Endothelial cell (in vitro differentiated cells): ENCODE measurements at regions not wholly inside any gene's neighbourhood (a gene's known extent, or its start where the extent isn't known, plus 50 kb on each side); places are given as distances from the start of the nearest gene placed in this dataset.

Source experiments
- DNase-seq: peaks from one replicate; pipeline ENCODE4 v3.0.0; 2021; ENCODE audit warnings: low spot score
- H3K27ac Mint-ChIP-seq: one replicate; pipeline ENCODE4 v1.8.0; 2021; ENCODE audit warnings: mixed read lengths, inconsistent platforms; ENCODE audit not compliant: unreplicated experiment
- H3K27me3 Mint-ChIP-seq: one replicate; pipeline ENCODE4 v1.8.0; 2021; ENCODE audit warnings: mild to moderate bottlenecking, moderate library complexity, mixed read lengths, inconsistent platforms; ENCODE audit not compliant: unreplicated experiment
- H3K36me3 Mint-ChIP-seq: one replicate; pipeline ENCODE4 v1.8.0; 2021; ENCODE audit warnings: mild to moderate bottlenecking, low read depth, mixed read lengths, inconsistent platforms; ENCODE audit not compliant: unreplicated experiment
- H3K4me1 Mint-ChIP-seq: one replicate; pipeline ENCODE4 v1.8.0; 2021; ENCODE audit warnings: mild to moderate bottlenecking, mixed read lengths, inconsistent platforms; ENCODE audit not compliant: unreplicated experiment
- H3K4me3 Mint-ChIP-seq: one replicate; pipeline ENCODE4 v1.8.0; 2021; ENCODE audit warnings: mild to moderate bottlenecking, mixed read lengths, inconsistent platforms; ENCODE audit not compliant: unreplicated experiment
- H3K9me3 Mint-ChIP-seq: one replicate; pipeline ENCODE4 v1.8.0; 2021; ENCODE audit warnings: mixed read lengths, inconsistent platforms; ENCODE audit not compliant: unreplicated experiment
- TF ChIP-seq, protein P1 (sequence below): fragments of 200-600 bp; sonication (generic); IDR thresholded peaks from one replicate; pipeline ENCODE4 v1.5.0; 2021; ENCODE audit warnings: antibody characterized with exemption; ENCODE audit not compliant: unreplicated experiment

DNA sequence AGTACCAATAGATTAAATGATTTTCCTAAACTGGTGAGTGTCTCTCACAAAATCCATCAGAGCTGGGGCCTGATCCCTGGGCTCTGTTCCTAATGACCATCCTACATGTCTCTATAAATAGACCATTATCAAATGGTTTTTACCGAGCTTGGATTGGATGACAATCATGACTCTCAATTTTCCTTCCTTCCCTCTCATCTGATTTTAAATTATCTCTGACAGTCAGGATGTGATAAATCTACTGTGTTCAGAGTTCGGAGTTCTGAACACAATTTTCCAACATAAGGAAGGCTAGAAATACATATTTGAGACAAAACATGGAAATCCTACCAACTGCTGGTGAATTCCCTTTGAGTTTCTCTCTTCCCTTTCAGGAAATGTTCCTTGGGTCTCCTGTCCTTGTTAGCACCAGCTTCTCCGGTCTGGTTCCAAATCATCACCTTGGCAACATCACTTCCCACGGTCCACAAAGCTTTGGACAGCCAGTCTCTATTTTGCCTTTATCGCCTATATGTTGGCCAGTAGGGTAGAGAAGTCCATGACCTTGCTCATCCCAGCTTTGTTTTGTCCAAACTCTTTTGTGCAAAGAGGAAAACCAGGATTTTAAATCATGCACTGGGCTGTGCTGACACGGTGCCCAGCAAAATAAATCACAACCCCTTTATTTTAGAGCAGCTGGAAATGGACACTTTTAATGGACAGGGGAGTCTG, 139.6 kb upstream of the ITGA6 start:
- Mint-ChIP-seq H3K4me1 (peaks cover 28% of the 10 kb centered on the region), H3K9me3 (no peaks in the 10 kb centered on the region), H3K27me3 (peaks cover 6% of the 10 kb centered on the region), H3K27ac (no peak overlapping the region), H3K36me3 (no peaks in the 10 kb centered on the region), H3K4me3 (no peak overlapping the region)
- TF ChIP-seq, protein P1, sequence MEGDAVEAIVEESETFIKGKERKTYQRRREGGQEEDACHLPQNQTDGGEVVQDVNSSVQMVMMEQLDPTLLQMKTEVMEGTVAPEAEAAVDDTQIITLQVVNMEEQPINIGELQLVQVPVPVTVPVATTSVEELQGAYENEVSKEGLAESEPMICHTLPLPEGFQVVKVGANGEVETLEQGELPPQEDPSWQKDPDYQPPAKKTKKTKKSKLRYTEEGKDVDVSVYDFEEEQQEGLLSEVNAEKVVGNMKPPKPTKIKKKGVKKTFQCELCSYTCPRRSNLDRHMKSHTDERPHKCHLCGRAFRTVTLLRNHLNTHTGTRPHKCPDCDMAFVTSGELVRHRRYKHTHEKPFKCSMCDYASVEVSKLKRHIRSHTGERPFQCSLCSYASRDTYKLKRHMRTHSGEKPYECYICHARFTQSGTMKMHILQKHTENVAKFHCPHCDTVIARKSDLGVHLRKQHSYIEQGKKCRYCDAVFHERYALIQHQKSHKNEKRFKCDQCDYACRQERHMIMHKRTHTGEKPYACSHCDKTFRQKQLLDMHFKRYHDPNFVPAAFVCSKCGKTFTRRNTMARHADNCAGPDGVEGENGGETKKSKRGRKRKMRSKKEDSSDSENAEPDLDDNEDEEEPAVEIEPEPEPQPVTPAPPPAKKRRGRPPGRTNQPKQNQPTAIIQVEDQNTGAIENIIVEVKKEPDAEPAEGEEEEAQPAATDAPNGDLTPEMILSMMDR: no peak
- no peak for DNase-seq

DNA sequence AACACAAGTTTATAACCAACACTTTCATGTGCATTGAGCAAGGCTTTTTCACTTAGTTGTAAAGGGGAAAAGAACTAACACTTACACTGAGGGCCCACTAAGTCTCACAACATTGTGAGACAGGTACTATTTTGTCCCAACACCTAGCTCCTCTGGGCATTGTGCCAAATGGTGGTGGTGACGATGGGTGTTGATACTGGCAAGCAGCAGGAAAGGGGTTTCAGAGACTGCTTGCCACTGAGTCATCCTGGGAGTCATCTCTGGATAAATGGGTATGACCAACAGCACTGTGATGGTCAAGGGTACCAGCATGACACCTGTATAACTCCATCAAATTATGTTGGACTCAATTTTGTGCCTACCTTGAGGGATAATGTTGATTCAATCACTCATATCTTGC, 138.8 kb upstream of the ITGA6 start:
- DNase-seq: no peak
- TF ChIP-seq, protein P1: no peak

DNA sequence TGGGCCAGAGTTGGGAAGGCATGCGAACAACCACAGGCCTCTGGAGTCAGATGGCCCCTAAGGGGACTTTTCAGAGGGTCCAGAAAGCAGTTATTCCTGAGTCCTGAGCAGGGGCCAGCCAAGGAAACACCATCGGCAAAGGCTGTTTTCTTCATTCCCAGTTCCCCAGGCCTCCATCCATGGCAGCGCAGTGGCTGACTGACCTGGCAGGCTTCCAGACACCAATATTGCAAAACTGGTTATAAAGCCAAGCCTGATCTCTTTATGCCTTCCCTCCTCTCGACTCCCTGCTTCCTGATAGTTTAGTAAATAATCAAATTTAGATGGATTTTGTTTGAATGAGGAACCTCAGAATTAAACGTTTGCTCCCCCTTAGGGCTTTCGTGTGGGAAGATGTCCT, 133.4 kb upstream of the ITGA6 start:
- H3K27me3 Mint-ChIP-seq: no peaks in the 10 kb centered on the region
- H3K9me3 Mint-ChIP-seq: no peaks in the 10 kb centered on the region
- H3K4me3 Mint-ChIP-seq: no peak overlapping the region
- no peaks in the 10 kb centered on the region for H3K4me1 Mint-ChIP-seq
- TF ChIP-seq, protein P1: no peak
- DNase-seq: no peak
- no peaks in the 10 kb centered on the region for H3K36me3 Mint-ChIP-seq
- H3K27ac Mint-ChIP-seq: no peak overlapping the region

More for the DNA sequence above, 138.8 kb upstream of the ITGA6 start:
- Mint-ChIP-seq H3K27ac (no peak overlapping the region), H3K9me3 (no peaks in the 10 kb centered on the region), H3K4me1 (peaks cover 28% of the 10 kb centered on the region), H3K27me3 (peaks cover 6% of the 10 kb centered on the region), H3K36me3 (no peaks in the 10 kb centered on the region), H3K4me3 (no peak overlapping the region)

DNA sequence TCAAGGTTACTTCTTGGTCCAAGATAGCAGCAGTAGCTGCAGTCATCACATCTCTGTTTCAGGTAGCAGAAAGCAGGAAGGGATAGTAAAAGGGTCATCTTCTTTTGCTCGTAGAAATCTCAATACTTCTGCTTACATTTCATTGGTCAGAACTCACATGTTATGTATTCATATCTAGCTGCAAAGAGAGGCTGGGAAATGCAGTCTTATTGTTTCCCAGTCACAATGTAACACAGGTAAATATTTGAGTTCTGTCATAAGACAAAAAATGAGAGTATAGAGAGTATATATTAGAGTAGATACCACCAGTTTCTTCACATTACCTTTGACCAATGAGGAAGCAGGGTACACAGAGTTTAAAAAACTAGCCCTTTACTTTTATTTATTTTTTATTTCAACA, 132.4 kb upstream of the ITGA6 start:
- Mint-ChIP-seq H3K4me1 (no peaks in the 10 kb centered on the region), H3K9me3 (no peaks in the 10 kb centered on the region), H3K27ac (no peak overlapping the region), H3K4me3 (no peak overlapping the region), H3K36me3 (no peaks in the 10 kb centered on the region), H3K27me3 (no peaks in the 10 kb centered on the region)
- DNase-seq: no peak
- TF ChIP-seq, protein P1: no peak

DNA sequence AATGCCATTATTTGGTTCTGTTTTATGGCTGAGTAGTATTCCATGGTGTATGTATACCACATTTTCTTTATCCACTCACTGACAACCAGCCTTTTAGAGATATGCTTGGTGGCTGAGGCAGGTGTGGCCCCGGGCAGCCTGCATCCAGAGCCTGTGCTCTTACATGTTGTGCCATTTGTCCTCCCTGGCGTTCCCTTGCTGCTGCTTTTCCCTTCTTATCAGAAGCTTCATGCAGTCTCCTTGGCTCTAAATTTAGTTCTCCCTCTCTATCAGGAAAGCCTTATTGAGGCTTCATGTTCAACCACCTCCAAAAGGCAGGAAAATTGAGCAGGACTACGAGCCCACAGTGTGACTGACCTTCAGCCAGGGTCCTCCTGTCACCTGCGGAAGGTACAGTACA, 131.7 kb upstream of the ITGA6 start:
- Mint-ChIP-seq H3K27ac (no peak overlapping the region), H3K4me3 (no peak overlapping the region), H3K4me1 (no peaks in the 10 kb centered on the region), H3K36me3 (no peaks in the 10 kb centered on the region), H3K27me3 (no peaks in the 10 kb centered on the region), H3K9me3 (no peaks in the 10 kb centered on the region)
- TF ChIP-seq, protein P1: no peak
- no peak for DNase-seq
